AG09319 (cell line): ENCODE measurements at regions not wholly inside any gene's neighbourhood (a gene's known extent, or its start where the extent isn't known, plus 50 kb on each side); places are given as distances from the start of the nearest gene placed in this dataset.

Experiments
- DNase-seq: peaks from one replicate; pipeline ENCODE4 v3.0.0-alpha.2; 2010; ENCODE audit warnings: low read depth; ENCODE audit errors: extremely low read depth
- TF ChIP-seq, protein P1 (sequence below): IDR thresholded peaks from 2 replicates; pipeline ENCODE4 v1.5.1; 2011; ENCODE audit warnings: low read depth, mild to moderate bottlenecking, inconsistent platforms, low read length, moderate library complexity

DNA sequence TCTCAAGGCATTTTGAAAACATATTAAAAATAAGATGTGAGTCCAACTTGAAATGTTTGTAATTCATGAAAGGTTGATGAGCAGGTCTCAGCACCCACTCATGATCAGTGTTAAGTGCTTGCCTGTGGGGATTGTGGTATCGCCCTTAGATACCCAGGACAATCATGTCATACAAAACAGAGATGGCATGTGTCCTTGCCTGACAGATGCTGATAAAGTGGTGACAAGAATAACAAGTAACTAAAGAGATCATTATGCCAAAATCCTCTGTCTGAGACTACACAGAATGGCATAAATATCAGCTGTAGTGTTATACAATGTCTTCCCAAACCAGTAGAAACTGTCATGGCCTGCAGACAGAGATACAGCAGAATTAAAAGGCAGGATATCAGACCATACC is 930.3 kb downstream of the SUCLG1 start:
- TF ChIP-seq, protein P1, sequence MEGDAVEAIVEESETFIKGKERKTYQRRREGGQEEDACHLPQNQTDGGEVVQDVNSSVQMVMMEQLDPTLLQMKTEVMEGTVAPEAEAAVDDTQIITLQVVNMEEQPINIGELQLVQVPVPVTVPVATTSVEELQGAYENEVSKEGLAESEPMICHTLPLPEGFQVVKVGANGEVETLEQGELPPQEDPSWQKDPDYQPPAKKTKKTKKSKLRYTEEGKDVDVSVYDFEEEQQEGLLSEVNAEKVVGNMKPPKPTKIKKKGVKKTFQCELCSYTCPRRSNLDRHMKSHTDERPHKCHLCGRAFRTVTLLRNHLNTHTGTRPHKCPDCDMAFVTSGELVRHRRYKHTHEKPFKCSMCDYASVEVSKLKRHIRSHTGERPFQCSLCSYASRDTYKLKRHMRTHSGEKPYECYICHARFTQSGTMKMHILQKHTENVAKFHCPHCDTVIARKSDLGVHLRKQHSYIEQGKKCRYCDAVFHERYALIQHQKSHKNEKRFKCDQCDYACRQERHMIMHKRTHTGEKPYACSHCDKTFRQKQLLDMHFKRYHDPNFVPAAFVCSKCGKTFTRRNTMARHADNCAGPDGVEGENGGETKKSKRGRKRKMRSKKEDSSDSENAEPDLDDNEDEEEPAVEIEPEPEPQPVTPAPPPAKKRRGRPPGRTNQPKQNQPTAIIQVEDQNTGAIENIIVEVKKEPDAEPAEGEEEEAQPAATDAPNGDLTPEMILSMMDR: no peak

DNA sequence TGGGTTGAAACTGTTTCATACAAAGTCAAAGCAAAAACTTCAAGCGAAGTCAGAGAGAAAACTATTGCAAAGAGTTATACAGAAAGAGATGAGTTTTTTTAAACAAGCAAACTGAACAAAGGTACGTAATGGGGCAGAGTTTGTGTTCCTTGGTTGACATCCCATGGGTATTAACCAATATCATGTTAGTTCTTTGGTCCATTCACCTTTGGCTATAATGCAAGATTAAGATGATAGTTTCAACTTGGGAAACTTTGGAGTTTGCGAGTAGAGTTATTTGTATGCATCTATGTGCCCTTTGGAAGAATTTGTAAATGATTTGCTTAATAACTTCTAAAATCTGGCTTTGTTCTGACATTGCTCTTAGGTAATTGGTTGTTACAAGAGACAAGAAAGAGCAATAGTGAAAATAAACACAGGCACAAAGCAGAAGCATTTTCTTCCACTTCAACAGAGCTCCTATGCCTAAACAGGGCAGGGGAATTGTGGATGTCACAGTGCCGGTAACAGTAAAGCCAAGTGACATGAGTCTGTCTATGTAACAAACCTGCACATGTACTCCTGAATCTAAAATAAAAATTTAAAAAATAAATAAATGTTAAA is 936.1 kb downstream of the SUCLG1 start:
- no peak for DNase-seq
- TF ChIP-seq, protein P1: no peak

More for the DNA sequence above, 930.3 kb downstream of the SUCLG1 start:
- DNase-seq: no peak

DNA sequence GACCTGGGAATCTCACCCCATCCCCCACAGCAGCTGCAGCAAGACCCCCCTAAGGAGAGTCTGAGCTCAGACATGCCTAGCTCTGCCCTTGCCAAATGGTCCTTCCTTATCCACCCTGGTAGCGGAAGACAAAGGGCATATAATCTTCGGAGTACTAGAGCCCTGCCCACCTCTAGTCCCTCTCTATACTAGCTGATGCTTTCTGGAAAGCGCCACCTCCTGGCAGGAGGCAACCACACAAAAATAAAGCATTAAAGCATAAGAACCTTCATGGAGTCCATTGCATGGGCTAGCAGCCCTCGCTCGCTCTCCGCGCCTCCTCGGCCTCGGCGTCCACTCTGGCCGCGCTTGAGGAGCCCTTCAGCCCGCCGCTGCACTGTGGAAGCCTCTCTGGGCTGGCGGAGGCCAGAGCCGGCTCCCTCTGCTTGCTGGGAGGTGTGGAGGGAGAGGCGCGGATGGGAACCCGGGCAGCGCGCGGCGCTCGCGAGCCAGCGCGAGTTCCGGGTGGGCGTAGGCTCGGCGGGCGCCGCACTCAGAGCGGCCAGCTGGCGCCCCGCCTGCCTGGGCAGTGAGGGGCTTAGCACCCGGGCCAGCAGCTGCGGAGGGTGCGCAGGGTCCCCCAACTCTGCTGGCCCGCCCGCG is 941.2 kb downstream of the SUCLG1 start:
- DNase-seq: no peak
- TF ChIP-seq, protein P1: no peak

DNA sequence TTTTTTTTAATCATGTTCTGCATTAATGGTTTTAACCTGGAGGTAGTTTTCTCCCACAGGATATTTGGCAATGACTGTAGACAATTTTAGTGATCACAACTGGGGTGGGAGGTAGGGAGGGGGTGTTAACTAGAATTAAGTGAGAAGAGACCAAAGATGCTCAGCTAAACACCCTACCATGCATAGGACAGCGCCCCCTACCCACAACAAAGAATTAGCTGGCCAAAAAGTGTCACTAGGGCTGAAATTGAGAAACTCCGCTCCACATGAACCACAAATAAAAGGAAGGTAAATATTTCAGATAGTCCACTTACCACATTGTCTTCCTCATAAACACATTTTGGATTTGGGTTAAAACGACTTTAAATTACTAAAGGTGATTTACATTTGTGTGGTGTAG is 942.6 kb downstream of the SUCLG1 start:
- DNase-seq: no peak
- TF ChIP-seq, protein P1: no peak

DNA sequence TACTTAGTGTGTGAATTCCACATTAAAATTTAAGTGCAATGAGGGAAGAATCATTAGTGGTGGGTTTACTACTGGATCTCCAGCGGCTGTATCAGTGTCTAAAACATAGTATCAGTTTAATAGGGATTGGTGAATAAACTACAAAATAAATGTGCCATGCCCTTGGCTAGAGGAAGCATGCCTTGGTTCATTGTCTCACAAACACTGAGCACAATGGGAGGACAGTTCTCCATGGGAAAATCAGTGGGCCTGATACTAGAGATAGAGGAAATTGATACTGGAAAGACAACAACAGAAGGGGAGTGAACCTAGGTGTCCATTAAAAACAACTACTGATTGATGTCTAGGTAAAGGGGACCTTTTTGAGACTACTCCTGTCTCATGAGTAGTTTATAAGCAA is 971.6 kb downstream of the SUCLG1 start:
- TF ChIP-seq, protein P1: no peak
- DNase-seq: no peak

DNA sequence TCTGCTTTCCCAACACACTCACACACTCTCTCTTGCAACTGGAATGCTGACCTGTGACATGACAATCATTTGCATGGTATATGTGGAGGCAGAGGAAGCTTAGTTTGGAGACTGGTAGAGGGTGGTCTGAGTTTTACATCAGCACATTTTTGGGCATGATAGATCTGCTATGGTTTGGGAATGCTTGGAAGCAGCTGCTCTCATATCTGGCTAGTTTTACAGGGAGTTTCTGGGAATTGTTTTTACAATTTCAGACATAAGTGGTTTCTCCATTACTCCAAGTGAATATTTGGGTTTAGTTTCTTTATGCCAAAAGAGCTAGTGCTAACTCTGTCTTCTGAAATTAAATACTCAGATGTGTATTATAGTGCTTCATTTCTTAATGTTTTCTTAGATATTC is 977.6 kb downstream of the SUCLG1 start:
- TF ChIP-seq, protein P1: no peak
- DNase-seq: no peak

DNA sequence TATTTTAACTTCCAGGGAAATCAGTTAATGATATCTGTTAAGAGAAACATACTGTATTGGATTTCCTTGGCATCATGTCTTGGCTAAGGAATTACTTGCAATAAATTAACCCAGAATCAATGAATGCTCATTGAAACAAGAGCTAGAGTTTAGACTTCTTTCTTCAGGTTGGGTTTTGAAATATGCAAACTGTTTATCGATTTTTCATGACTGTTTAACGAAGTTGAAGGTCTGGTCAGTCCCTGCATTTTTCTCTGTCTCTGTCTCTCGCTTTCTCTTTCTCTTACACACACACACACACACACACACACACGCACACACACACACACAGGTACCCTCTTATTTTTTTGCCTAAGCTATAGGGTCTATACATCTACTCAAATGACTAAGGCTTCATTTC is 981.0 kb downstream of the SUCLG1 start:
- TF ChIP-seq, protein P1: no peak
- no peak for DNase-seq
